C4-2B (cell line): ENCODE measurements at regions not wholly inside any gene's neighbourhood (a gene's known extent, or its start where the extent isn't known, plus 50 kb on each side); places are given as distances from the start of the nearest gene placed in this dataset.

Source experiments
- H3K27ac ChIP-seq: fragments of 450-650 bp; 2 replicates; pipeline ENCODE4 v1.5.1; 2017
- CTCF ChIP-seq: fragments of 450-650 bp; conservative IDR thresholded peaks from 2 replicates; pipeline ENCODE4 v1.5.1; 2017; ENCODE audit warnings: mild to moderate bottlenecking
- ZFX ChIP-seq: fragments of 450-650 bp; IDR thresholded peaks from 2 replicates; pipeline ENCODE4 v1.6.1; 2017

- H3K27ac ChIP-seq = no peak overlapping the region
Observed at GRCh38 chr18:71105078-71105819, 816.4 kb downstream of the SOCS6 start.

GRCh38 chr18:71079606-71080005, 790.8 kb downstream of the SOCS6 start:
- TF ChIP-seq CTCF (no peak), ZFX (no peak)
- no peak overlapping the region for H3K27ac ChIP-seq

More at GRCh38 chr18:71105078-71105819, 816.4 kb downstream of the SOCS6 start:
- TF ChIP-seq CTCF (no peak), ZFX (no peak)

- TF ChIP-seq ZFX (no peak), CTCF (no peak)
- H3K27ac ChIP-seq = no peak overlapping the region
Observed at GRCh38 chr18:71077451-71077850, 788.6 kb downstream of the SOCS6 start.

- no peak overlapping the region for H3K27ac ChIP-seq
- no peak for TF ChIP-seq ZFX
- TF ChIP-seq CTCF = no peak; the same call in 1 of the 2 replicates
Observed at GRCh38 chr18:71075147-71075546, 786.3 kb downstream of the SOCS6 start.

GRCh38 chr18:71068338-71068737, 779.5 kb downstream of the SOCS6 start:
- no peak for TF ChIP-seq ZFX
- TF ChIP-seq CTCF = no peak
- no peak overlapping the region for H3K27ac ChIP-seq

- no peak overlapping the region for H3K27ac ChIP-seq
Observed at GRCh38 chr18:71049893-71050292, 761.0 kb downstream of the SOCS6 start.

GRCh38 chr18:71047882-71048281, 759.0 kb downstream of the SOCS6 start:
- no peak overlapping the region for H3K27ac ChIP-seq
- TF ChIP-seq ZFX = no peak
- TF ChIP-seq CTCF = no peak

More at GRCh38 chr18:71049893-71050292, 761.0 kb downstream of the SOCS6 start:
- TF ChIP-seq ZFX (no peak), CTCF (no peak)
